NT2/D1 (cell line): ENCODE measurements at regions not wholly inside any gene's neighbourhood (a gene's known extent, or its start where the extent isn't known, plus 50 kb on each side); places are given as distances from the start of the nearest gene placed in this dataset.

Experiments
- SUZ12 ChIP-seq: IDR thresholded peaks from 2 replicates; pipeline ENCODE4 v1.6.1; 2011; ENCODE audit not compliant: insufficient read length, insufficient read depth; ENCODE audit errors: extremely low read depth
- YY1 ChIP-seq: IDR thresholded peaks from 2 replicates; pipeline ENCODE4 v1.6.1; 2011; ENCODE audit not compliant: insufficient read length, insufficient read depth

DNA sequence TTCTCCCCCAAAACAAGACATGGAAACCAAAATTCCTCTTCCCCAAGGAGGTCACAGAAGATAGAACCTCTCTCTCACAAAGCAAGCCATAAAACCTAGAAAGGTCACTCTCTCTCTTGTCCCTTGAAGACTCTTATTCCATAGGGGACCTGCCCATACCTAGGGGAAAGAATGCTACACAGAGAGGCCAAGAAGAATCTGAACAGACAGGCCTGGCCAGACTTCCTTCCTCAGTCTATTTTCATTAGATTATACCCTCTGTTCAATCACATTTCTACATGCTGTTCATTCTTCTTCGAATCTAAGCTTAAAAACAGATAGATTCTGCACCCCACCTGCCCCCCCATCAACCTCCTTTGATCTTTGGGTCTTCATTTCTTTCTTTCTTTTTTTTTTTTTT lies 206.8 kb downstream of the TLE4 start:
- TF ChIP-seq YY1, result no peak
- no peak for TF ChIP-seq SUZ12
